Mesodermal cell (in vitro differentiated cells): ENCODE measurements at regions not wholly inside any gene's neighbourhood (a gene's known extent, or its start where the extent isn't known, plus 50 kb on each side); places are given as distances from the start of the nearest gene placed in this dataset.

ENCODE experiments used
- H3K27ac ChIP-seq: 2 replicates; pipeline ENCODE4 v1.7.0; 2013; ENCODE audit warnings: mild to moderate bottlenecking, low read depth, low read length, moderate library complexity; ENCODE audit not compliant: severe bottlenecking
- H3K36me3 ChIP-seq: 2 replicates; pipeline ENCODE4 v1.7.1; 2013; ENCODE audit warnings: mild to moderate bottlenecking, low read length, moderate library complexity; ENCODE audit not compliant: control insufficient read depth, insufficient read depth
- H3K4me1 ChIP-seq: one replicate; pipeline ENCODE4 v1.7.1; 2013; ENCODE audit warnings: mild to moderate bottlenecking, low read length; ENCODE audit not compliant: insufficient read depth, control insufficient read depth, poor library complexity, severe bottlenecking
- H3K4me3 ChIP-seq: 2 replicates; pipeline ENCODE4 v1.7.0; 2013; ENCODE audit warnings: low read length, control low read depth, mild to moderate bottlenecking; ENCODE audit not compliant: insufficient read depth, poor library complexity, severe bottlenecking; ENCODE audit errors: extremely low read depth
- H3K9me3 ChIP-seq: 2 replicates; pipeline ENCODE4 v1.7.1; 2013; ENCODE audit warnings: mild to moderate bottlenecking, low read length, moderate library complexity; ENCODE audit not compliant: control insufficient read depth
- WGBS, 2 experiments: methylation state at CpG; one replicate each; pipeline ENCODE4 v1.1.5; 2013; ENCODE audit warnings: missing lambda C conversion rate in 2 of 2; ENCODE audit not compliant: insufficient coverage in 2 of 2; 5-methylcytosine and 5-hydroxymethylcytosine counted together

DNA sequence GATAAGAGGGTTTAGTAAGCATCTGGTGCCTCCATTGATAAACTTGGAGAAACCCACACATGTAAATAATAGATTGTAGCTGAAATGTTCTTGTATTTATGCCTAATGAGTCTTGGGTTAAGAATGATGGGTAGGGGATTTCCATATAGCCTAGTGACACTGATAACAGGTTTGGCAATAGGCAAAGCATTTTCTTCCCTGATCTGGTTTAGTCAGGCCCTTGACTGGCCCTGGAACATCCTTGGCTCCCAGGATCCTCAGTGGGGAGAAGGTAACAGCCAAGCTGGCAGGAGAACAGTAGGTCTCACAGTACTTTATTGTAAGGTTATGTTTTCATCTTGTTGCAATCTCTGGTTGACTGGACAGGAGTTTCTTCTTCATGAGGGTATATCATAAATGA, 228.4 kb downstream of the DIPK2A start:
- H3K36me3 ChIP-seq = no peaks in the 10 kb centered on the region
- H3K27ac ChIP-seq = no peak overlapping the region
- no peaks in the 10 kb centered on the region for H3K4me1 ChIP-seq
- no peak overlapping the region for H3K4me3 ChIP-seq
- H3K9me3 ChIP-seq = no peaks in the 10 kb centered on the region

DNA sequence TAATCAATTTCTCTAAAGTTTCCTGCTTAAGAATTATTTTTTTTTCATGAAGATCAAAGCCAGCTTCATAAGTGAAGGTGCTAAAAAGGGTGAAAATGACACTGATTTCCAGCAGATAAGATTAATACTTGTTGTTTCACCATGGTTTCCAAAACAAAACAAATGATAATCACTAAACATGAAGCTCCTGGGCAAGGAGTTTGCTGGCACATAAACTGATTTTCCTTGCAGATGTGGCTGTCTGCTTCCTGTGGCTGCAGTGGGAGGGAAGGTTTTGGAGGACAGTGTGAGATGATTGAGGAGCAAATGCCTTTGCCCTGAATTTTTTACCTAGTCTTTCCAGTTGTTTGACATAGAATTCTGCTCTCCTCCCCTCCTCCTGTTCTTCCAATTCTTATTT, 228.8 kb downstream of the DIPK2A start:
- Histone ChIP-seq H3K9me3 (no peaks in the 10 kb centered on the region), H3K36me3 (no peaks in the 10 kb centered on the region), H3K4me1 (no peaks in the 10 kb centered on the region), H3K4me3 (no peak overlapping the region), H3K27ac (no peak overlapping the region)

DNA sequence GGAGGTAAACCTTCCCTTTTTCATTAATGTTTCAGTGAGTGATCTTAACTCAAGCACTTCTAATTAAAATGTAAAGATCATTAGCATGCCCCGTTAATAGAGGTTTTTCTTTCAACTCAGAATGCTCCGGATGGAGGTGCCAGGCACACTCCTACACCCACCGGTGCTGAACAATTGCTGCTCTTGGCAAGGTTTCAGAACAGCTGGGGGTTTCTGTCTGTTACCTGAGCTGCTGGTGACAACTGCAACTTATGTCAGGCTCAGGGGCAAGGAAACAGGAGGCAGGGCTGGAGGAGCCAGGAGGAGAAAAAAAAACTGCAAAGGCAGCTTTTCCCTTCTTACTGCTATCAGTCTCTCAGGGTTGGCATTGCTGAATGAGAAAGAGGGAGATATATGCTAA, 250.1 kb downstream of the DIPK2A start:
- WGBS, 2 experiments = 44 to 72% methylated on average over 2 to 3 of the region's 3 CpGs
- H3K4me1 ChIP-seq = no peaks in the 10 kb centered on the region
- no peak overlapping the region for H3K4me3 ChIP-seq
- no peak overlapping the region for H3K27ac ChIP-seq
- no peaks in the 10 kb centered on the region for H3K9me3 ChIP-seq
- no peaks in the 10 kb centered on the region for H3K36me3 ChIP-seq

DNA sequence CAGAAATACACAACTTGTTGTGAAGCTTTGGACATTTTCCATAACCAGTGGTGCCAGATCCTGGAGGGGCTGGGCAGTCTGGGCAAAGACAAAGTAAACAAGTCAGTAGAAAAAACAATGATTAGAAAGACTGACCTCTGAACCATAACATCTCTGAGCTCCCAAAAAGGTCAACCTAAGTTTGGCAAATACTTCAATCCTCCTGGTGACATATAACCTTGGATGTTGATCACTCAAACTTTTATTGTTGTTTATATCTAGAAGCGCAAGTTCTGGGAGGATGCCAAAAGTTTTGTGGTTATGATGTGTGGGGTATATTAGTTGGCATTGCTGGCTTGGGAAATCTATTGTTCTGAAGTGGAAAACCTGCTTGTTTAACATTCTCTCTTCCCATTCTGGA, 257.7 kb downstream of the DIPK2A start:
- WGBS, 2 experiments = 100% methylated on average over 1 of the region's 1 CpG; no CpG with 5 or more reads in 1 of the 2 experiments
- Histone ChIP-seq H3K27ac (no peak overlapping the region), H3K36me3 (no peaks in the 10 kb centered on the region), H3K9me3 (no peaks in the 10 kb centered on the region), H3K4me3 (no peak overlapping the region), H3K4me1 (no peaks in the 10 kb centered on the region)

DNA sequence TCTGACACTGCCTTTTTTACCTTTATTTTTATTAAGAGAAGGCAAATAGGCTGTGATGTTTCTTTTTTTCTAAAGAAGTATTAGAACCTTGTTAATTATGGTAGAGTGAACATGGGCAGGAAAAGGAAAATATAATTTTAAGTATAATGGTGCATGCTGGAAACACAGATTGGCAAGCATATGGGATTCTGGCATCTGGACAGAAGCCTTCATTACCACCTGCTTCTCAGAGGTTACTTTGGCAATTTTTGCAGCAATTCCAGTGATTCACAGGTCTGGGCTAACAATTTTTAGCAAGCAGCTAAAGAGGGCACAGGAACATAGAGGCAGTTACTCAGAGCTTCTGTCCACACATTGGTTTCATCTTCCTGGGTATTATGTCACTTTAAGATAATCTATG, 258.3 kb downstream of the DIPK2A start:
- H3K4me3 ChIP-seq = no peak overlapping the region

DNA sequence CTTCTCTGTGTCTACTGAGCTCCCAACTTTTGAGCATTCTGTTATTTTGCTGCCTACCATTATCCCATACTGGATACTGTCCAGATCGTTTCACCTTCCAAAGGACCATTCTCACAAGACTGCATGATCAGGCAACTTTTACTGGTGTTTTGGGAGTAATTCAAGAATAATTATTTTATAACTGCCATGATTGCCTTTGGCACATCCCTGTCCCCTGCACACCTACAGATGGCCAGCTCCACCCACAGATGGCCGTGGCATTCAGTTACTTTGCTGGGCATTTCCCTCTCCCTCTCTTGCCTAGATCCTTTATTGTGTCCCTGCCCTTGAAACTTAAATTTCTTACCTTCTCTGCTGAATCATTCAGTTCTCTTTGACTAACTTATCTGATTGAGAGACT, 263.9 kb downstream of the DIPK2A start:
- WGBS, 2 experiments = 63 to 90% methylated on average over 1 to 2 of the region's 2 CpGs
- Histone ChIP-seq H3K36me3 (no peaks in the 10 kb centered on the region), H3K4me1 (no peaks in the 10 kb centered on the region), H3K27ac (no peak overlapping the region), H3K9me3 (no peaks in the 10 kb centered on the region), H3K4me3 (no peak overlapping the region)

More for the DNA sequence above, 258.3 kb downstream of the DIPK2A start:
- Histone ChIP-seq H3K27ac (no peak overlapping the region), H3K9me3 (no peaks in the 10 kb centered on the region), H3K4me1 (no peaks in the 10 kb centered on the region), H3K36me3 (no peaks in the 10 kb centered on the region)

DNA sequence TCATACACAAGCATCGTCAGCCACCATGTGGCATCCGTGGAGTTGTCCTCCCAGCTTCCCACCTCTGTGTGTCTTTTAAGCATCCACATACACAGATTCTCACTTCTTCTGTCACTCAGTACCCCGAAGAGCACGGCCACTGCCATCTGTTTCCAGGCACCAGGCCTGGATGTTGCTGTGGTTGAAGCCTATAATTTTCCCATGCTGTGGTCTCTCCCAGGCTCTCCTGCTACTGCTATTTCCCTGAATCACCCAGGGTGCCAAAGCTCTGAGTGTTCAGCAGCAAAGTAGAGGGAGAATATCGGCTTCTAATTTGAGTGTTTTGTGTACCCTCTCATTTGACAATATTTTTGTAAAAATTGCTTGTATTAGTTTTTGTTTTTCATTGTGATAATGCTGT, 265.7 kb downstream of the DIPK2A start:
- no peaks in the 10 kb centered on the region for H3K36me3 ChIP-seq
- no peak overlapping the region for H3K27ac ChIP-seq
- no peaks in the 10 kb centered on the region for H3K4me1 ChIP-seq
- no peak overlapping the region for H3K4me3 ChIP-seq
- no peaks in the 10 kb centered on the region for H3K9me3 ChIP-seq
- 90 to 95% methylated on average over 3 of the region's 5 CpGs for WGBS, 2 experiments

DNA sequence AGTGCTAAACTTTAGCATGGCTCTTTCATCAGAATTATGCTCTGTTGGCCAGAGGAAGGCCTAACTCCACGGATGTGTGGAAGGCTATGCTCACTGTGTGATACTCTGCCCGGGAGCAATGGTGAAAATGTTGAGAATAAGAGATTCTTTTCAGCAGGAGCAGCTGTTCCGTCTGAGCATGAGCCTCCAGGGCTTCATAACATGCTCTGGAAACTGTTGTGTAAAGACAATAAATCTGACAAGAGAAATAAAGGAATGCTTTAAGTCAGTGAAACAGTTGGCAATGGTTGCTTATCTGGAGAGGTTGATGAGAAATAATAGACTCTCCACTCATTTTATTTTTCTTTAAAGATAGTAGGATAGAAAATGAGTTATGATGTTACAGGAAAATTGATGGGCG, 269.8 kb downstream of the DIPK2A start:
- Histone ChIP-seq H3K36me3 (no peaks in the 10 kb centered on the region), H3K9me3 (no peaks in the 10 kb centered on the region), H3K4me1 (no peaks in the 10 kb centered on the region), H3K4me3 (no peak overlapping the region), H3K27ac (no peak overlapping the region)
- 80 to 93% methylated on average over 2 to 3 of the region's 4 CpGs for whole genome bisulfite sequencing, 2 experiments

DNA sequence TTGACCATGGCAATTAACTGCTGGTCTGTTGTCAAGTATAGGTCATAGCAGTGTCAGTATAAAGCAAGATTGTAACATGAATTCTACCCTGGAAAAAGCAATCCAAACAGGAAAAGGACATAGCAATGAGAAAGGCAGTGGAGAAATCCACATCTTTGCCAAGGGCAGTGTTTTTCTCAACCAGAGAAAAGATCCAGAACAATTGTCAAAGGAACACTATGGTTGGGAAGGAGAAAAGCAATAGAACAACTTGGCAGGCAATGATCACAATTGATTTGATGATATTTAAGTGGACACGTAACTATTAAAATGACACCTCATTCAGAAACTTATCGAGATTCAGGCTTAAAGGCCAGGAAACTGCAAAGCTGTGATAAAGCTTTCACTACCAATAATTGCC, 271.1 kb downstream of the DIPK2A start:
- Histone ChIP-seq H3K27ac (no peak overlapping the region), H3K4me3 (no peak overlapping the region), H3K36me3 (no peaks in the 10 kb centered on the region), H3K9me3 (no peaks in the 10 kb centered on the region), H3K4me1 (no peaks in the 10 kb centered on the region)
- WGBS, 2 experiments = 100% methylated on average over 1 of the region's 2 CpGs; no CpG with 5 or more reads in 1 of the 2 experiments

DNA sequence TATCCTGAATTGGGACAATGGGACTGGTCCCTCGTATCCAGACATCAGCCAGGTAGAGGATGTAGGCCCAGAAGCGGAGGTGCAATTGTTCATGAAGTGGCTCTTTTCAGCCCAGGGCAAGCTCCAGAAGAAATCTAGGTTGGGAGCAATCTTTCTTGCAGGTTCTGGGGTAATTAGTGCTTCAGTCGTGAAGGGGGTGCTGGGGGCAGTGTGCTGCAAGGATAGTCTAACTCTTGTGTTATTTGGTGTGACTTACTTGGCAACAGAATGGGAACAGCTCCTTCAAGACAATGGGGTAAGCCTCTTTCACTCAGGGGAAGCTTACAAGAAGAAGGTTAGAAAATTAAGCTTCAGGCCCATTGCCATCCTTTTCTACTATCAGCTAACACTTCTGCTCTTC, 273.0 kb downstream of the DIPK2A start:
- Histone ChIP-seq H3K9me3 (no peaks in the 10 kb centered on the region), H3K27ac (no peak overlapping the region), H3K4me3 (no peak overlapping the region), H3K36me3 (no peaks in the 10 kb centered on the region), H3K4me1 (no peaks in the 10 kb centered on the region)
- 79 to 100% methylated on average over 2 to 3 of the region's 3 CpGs for WGBS, 2 experiments

DNA sequence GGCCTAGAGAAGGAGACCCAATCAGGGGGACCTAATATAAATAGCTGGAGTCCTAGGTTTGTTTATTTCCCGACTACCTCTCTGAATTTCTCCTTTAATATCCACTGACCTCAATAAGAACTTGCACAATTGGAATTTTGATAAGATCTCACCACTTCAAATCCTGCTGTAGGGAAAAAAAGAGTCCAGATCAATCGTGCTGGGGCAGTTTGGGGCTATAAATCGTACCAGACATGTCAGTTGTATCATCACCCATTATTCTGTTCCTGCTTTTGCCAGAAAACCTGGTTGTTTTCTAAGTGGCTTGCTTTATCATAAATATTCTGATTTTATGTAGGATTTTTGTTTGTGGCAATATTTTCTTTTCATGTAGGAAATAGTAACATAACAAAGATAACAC, 281.3 kb downstream of the DIPK2A start:
- H3K27ac ChIP-seq = no peak overlapping the region
- H3K9me3 ChIP-seq = no peaks in the 10 kb centered on the region
- H3K36me3 ChIP-seq = no peaks in the 10 kb centered on the region
- WGBS, 2 experiments = 94 to 100% methylated on average over 1 to 2 of the region's 3 CpGs
- H3K4me1 ChIP-seq = no peaks in the 10 kb centered on the region
- no peak overlapping the region for H3K4me3 ChIP-seq

DNA sequence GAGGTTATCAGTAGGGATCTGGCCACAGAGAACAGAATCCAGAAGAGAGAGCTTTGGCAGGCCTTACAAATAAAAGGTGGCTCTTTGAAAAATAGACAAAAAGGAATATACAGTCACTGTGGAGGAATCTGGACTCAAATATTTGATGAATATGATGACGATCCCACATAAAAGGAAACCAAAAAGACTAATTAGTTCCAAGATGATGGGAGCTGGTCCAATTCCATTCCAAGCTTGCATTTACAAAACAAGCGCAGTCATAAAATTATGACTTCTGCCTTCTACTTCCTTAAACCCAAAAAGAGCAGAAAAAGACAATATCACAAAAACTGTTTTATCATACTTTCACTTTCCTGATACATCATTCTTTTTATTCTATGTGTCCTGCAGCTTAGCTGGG, 285.8 kb downstream of the DIPK2A start:
- 100% methylated on average over 1 of the region's 2 CpGs for WGBS, 2 experiments
- Histone ChIP-seq H3K36me3 (no peaks in the 10 kb centered on the region), H3K9me3 (no peaks in the 10 kb centered on the region), H3K4me3 (no peak overlapping the region), H3K27ac (no peak overlapping the region), H3K4me1 (no peaks in the 10 kb centered on the region)
